Activated CD8-positive, alpha-beta memory T cell treated with anti-CD3 and anti-CD28 coated beads, Interleukin-2, amount 10 ng/mL, durations not matched to agents 7 days and 5 days (primary cell): ENCODE measurements at regions not wholly inside any gene's neighbourhood (a gene's known extent, or its start where the extent isn't known, plus 50 kb on each side); places are given as distances from the start of the nearest gene placed in this dataset.

Experiments
- ATAC-seq: fragments of 150-1000 bp; cut with Tn5 transposase; one replicate; pipeline ENCODE4 v1.10.0; 2021; ENCODE audit warnings: moderate library complexity
- CTCF ChIA-PET: fragments of 350-600 bp; sonication (Branson Sonifier 250); formaldehyde crosslinking; loops from one replicate; lab custom pipeline; 2021; ENCODE audit warnings: antibody characterized with exemption; lab: Charles Lee
- DNase-seq: peaks from one replicate; pipeline ENCODE4 v3.0.0-alpha.2; 2020
- H3K27ac Mint-ChIP-seq: one replicate; pipeline ENCODE4 v1.8.0; 2021; ENCODE audit warnings: mild to moderate bottlenecking, mixed read lengths
- H3K27me3 Mint-ChIP-seq: one replicate; pipeline ENCODE4 v1.8.0; 2021; ENCODE audit warnings: mixed read lengths
- H3K36me3 Mint-ChIP-seq: one replicate; pipeline ENCODE4 v1.8.0; 2021; ENCODE audit warnings: mild to moderate bottlenecking, mixed read lengths
- H3K4me1 Mint-ChIP-seq: one replicate; pipeline ENCODE4 v1.8.0; 2021; ENCODE audit warnings: mixed read lengths
- H3K4me3 Mint-ChIP-seq: one replicate; pipeline ENCODE4 v1.8.0; 2021; ENCODE audit warnings: mild to moderate bottlenecking, moderate library complexity, mixed read lengths
- H3K9me3 Mint-ChIP-seq: one replicate; pipeline ENCODE4 v1.8.0; 2022; ENCODE audit warnings: low read depth, mixed read lengths

DNA sequence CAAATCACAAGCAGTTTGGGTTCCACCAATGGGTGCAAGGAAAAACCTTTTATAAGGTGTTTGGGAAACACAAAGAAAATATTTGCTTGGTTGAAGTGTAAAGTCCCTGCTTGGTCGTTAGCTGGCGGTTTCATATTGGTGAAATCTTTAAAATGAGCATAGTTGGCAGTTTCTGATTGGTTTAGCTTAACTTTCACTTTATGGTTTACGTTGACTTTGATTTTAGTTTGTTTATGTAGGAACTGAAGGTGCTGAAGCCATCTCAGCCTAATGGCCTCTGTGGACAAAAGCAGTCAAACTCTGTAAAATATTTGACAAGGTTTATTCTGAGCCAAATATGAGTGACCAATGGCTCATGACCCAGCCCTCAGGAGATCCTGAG is 76.6 kb upstream of the PPM1J start:
- Mint-ChIP-seq H3K4me3 (no peak overlapping the region), H3K36me3 (no peaks in the 10 kb centered on the region), H3K27ac (no peak overlapping the region), H3K4me1 (peaks cover 9% of the 10 kb centered on the region), H3K27me3 (peaks cover 11% of the 10 kb centered on the region), H3K9me3 (no peaks in the 10 kb centered on the region)
- CTCF ChIA-PET, result no interaction called here
- DNase-seq, result no peak
- no peak for ATAC-seq

- CTCF ChIA-PET, result no interaction called here
- H3K27ac Mint-ChIP-seq, result no peak overlapping the region
- no peak for DNase-seq
- peaks cover 9% of the 10 kb centered on the region for H3K4me1 Mint-ChIP-seq
- H3K27me3 Mint-ChIP-seq, result peaks cover 11% of the 10 kb centered on the region
- no peaks in the 10 kb centered on the region for H3K9me3 Mint-ChIP-seq
- no peak overlapping the region for H3K4me3 Mint-ChIP-seq
- H3K36me3 Mint-ChIP-seq, result no peaks in the 10 kb centered on the region
- no peak for ATAC-seq
Observed at GRCh38 chr1:112790920-112791722, 76.0 kb upstream of the PPM1J start.

- ATAC-seq (no peak), DNase-seq (no peak)
- Mint-ChIP-seq H3K4me1 (no peaks in the 10 kb centered on the region), H3K4me3 (no peak overlapping the region), H3K9me3 (no peaks in the 10 kb centered on the region), H3K36me3 (no peaks in the 10 kb centered on the region), H3K27ac (no peak overlapping the region), H3K27me3 (peaks cover 13% of the 10 kb centered on the region)
- CTCF ChIA-PET, result no interaction called here
Observed at GRCh38 chr1:112788561-112788960, 73.4 kb upstream of the PPM1J start.

DNA sequence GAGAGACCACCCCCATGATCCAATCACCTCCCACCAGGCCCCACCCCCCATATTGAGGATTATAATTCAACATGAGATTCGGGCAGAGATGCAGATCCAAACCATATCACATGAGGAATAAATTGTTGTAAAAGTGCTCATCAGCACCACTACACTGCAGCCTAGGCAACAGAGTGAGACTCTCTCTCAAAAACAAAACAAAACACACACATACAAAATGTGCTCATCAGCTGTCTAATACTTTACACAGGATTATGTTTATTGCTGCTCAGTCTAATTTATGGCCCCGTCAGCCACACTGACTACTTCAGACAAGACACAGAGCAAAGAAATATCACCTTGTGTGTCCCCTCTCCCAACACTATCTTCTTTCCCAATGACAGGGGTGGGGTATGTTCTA is 72.9 kb upstream of the PPM1J start:
- CTCF ChIA-PET, result no interaction called here
- peaks cover 13% of the 10 kb centered on the region for H3K27me3 Mint-ChIP-seq
- H3K4me3 Mint-ChIP-seq, result no peak overlapping the region
- H3K4me1 Mint-ChIP-seq, result no peaks in the 10 kb centered on the region
- DNase-seq (no peak), ATAC-seq (no peak)
- H3K9me3 Mint-ChIP-seq, result no peaks in the 10 kb centered on the region
- no peak overlapping the region for H3K27ac Mint-ChIP-seq
- H3K36me3 Mint-ChIP-seq, result no peaks in the 10 kb centered on the region

GRCh38 chr1:112783059-112783458 is 67.9 kb upstream of the PPM1J start:
- Mint-ChIP-seq H3K27me3 (peaks cover 6% of the 10 kb centered on the region), H3K4me3 (no peak overlapping the region), H3K9me3 (no peaks in the 10 kb centered on the region), H3K27ac (no peak overlapping the region), H3K36me3 (no peaks in the 10 kb centered on the region), H3K4me1 (no peaks in the 10 kb centered on the region)
- DNase-seq, result no peak
- CTCF ChIA-PET, result no interaction called here
- ATAC-seq, result no peak

- Mint-ChIP-seq H3K36me3 (no peaks in the 10 kb centered on the region), H3K27ac (no peak overlapping the region), H3K27me3 (peaks cover 6% of the 10 kb centered on the region), H3K4me3 (no peak overlapping the region), H3K9me3 (no peaks in the 10 kb centered on the region), H3K4me1 (no peaks in the 10 kb centered on the region)
- CTCF ChIA-PET, result interaction anchor here (1.5 kb wide), 1 partner anchor 24 kb away, joined by 3 read pairs; no protein-coding TSS in a partner anchor
- ATAC-seq, result no peak
- DNase-seq, result no peak
Observed at GRCh38 chr1:112779665-112780526, 64.8 kb upstream of the PPM1J start.

DNA sequence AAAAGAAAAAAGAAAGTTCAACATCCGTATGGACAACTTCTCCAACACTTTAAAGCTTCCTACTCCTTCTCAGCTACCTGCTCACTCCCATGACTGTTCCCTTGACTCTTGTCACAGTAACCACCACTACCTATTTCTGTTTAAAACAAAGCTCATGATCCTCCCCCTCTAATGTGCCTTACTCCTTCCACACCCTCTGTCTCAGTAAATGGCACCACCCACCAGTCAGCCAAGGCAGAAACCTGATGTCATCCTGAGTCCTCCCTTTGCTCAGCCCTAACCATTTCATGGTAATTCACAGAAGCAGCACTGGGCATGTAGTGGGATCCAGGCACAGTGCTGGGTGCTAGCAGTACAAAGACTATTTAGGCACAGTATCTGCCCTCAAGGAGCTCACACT is 63.0 kb upstream of the PPM1J start:
- ATAC-seq (no peak), DNase-seq (no peak)
- Mint-ChIP-seq H3K36me3 (no peaks in the 10 kb centered on the region), H3K27ac (no peak overlapping the region), H3K4me1 (no peaks in the 10 kb centered on the region), H3K4me3 (no peak overlapping the region), H3K9me3 (no peaks in the 10 kb centered on the region), H3K27me3 (peaks cover 4% of the 10 kb centered on the region)
- CTCF ChIA-PET, result interaction anchor here (1.4 kb wide), 1 partner anchor 59 kb away, joined by 5 read pairs; a partner anchor contains a TSS

- no peak overlapping the region for H3K27ac Mint-ChIP-seq
- no peak for ATAC-seq
- DNase-seq, result no peak
- H3K4me3 Mint-ChIP-seq, result no peak overlapping the region
- no peaks in the 10 kb centered on the region for H3K36me3 Mint-ChIP-seq
- H3K4me1 Mint-ChIP-seq, result no peaks in the 10 kb centered on the region
- peaks cover 11% of the 10 kb centered on the region for H3K27me3 Mint-ChIP-seq
- H3K9me3 Mint-ChIP-seq, result no peaks in the 10 kb centered on the region
- CTCF ChIA-PET, result no interaction called here
Observed at GRCh38 chr1:112776688-112777087, 61.6 kb upstream of the PPM1J start.

- Mint-ChIP-seq H3K9me3 (no peaks in the 10 kb centered on the region), H3K36me3 (no peaks in the 10 kb centered on the region), H3K4me1 (peaks cover 9% of the 10 kb centered on the region), H3K4me3 (no peak overlapping the region), H3K27ac (no peak overlapping the region), H3K27me3 (peaks cover 22% of the 10 kb centered on the region)
- DNase-seq, result no peak
- CTCF ChIA-PET, result no interaction called here
- no peak for ATAC-seq
Observed at GRCh38 chr1:112772781-112773180, 57.6 kb upstream of the PPM1J start.

- DNase-seq (no peak), ATAC-seq (no peak)
- CTCF ChIA-PET, result no interaction called here
- H3K4me1 Mint-ChIP-seq, result peaks cover 9% of the 10 kb centered on the region
- H3K27me3 Mint-ChIP-seq, result peaks cover 25% of the 10 kb centered on the region
- no peak overlapping the region for H3K27ac Mint-ChIP-seq
- no peaks in the 10 kb centered on the region for H3K36me3 Mint-ChIP-seq
- no peaks in the 10 kb centered on the region for H3K9me3 Mint-ChIP-seq
- H3K4me3 Mint-ChIP-seq, result no peak overlapping the region
Observed at GRCh38 chr1:112770724-112771123, 55.6 kb upstream of the PPM1J start.

DNA sequence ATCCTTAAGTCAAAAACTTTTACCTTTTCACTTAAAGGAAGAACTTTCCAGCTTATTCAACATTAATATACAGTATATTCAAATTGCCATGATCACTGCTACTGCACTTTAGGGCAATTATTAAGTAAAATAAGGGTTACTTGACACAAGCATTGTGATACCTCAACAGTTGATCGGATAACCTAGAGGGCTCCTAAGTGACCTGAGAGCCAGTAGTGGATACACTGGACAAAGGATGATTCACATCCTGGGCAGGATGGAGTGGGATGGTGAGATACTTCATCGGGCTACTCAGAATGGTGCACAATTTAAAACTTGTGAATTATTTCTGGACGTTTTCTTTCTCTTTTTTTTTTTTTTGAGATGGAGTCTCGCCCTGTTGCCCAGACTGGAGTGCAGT is 54.5 kb upstream of the PPM1J start:
- H3K4me1 Mint-ChIP-seq, result peaks cover 9% of the 10 kb centered on the region
- H3K9me3 Mint-ChIP-seq, result no peaks in the 10 kb centered on the region
- no peak overlapping the region for H3K4me3 Mint-ChIP-seq
- DNase-seq, result no peak
- H3K27ac Mint-ChIP-seq, result no peak overlapping the region
- H3K36me3 Mint-ChIP-seq, result no peaks in the 10 kb centered on the region
- ATAC-seq, result no peak
- H3K27me3 Mint-ChIP-seq, result peaks cover 27% of the 10 kb centered on the region
- CTCF ChIA-PET, result no interaction called here

DNA sequence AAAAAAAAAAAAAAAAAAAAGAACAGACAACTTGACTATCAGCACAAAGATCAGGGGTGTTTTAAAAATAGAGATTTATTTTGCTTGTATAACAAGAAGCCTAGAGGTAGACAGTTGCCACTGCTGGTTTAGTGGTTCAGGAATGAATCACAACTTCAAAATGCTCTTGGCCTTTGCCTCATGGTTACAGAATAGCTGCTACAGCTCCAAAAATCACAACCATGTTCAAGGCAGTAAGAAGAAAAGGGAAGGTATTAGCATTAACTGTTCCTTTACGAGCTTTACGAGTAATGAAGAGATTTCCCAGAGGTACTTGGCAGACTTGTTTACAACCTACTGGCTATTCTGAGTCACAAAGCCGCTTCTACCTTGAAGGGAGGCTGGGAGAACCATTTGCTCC is 52.5 kb upstream of the PPM1J start:
- Mint-ChIP-seq H3K4me3 (no peak overlapping the region), H3K27me3 (peaks cover 30% of the 10 kb centered on the region), H3K27ac (no peak overlapping the region), H3K4me1 (peaks cover 9% of the 10 kb centered on the region), H3K9me3 (no peaks in the 10 kb centered on the region), H3K36me3 (no peaks in the 10 kb centered on the region)
- CTCF ChIA-PET, result no interaction called here
- DNase-seq (no peak), ATAC-seq (no peak)
